ENCODE measurements at regions not wholly inside any gene's neighbourhood (a gene's known extent, or its start where the extent isn't known, plus 50 kb on each side); places are given as distances from the start of the nearest gene placed in this dataset.

- Mint-ChIP-seq H3K4me1 (no peaks in the 10 kb centered on the region), H3K9me3 (peaks cover 2 to 18% (median 9%) of the 10 kb centered on the region in 5 donors), H3K36me3 (no peaks in the 10 kb centered on the region), H3K4me3 (no peak overlapping the region), H3K27ac (no peak overlapping the region), H3K27me3 (no peaks in the 10 kb centered on the region)
- Histone ChIP-seq H3K27ac (ENCODE audit: low read depth, low read length) (no peak overlapping the region), H3K4me1 (ENCODE audit: insufficient read depth, low read length) (no peaks in the 10 kb centered on the region), H3K9me3 (ENCODE audit: low read length) (no peaks in the 10 kb centered on the region), H3K36me3 (ENCODE audit: insufficient read depth, low read length) (no peaks in the 10 kb centered on the region), H3K4me3 (ENCODE audit: low read length) (no peak overlapping the region), H3K27me3 (ENCODE audit: insufficient read depth, low read length, poor library complexity, severe bottlenecking) (no peaks in the 10 kb centered on the region)
- CTCF ChIA-PET: no interaction called here
- POLR2A ChIA-PET: no interaction called here
- no peak for DNase-seq
Measured at GRCh38 chr4:188197566-188197965, 58.3 kb downstream of the TRIML1 start.

- Mint-ChIP-seq H3K27me3 (no peaks in the 10 kb centered on the region), H3K9me3 (peaks cover 0 to 18% (median 9%) of the 10 kb centered on the region in 5 donors), H3K36me3 (no peaks in the 10 kb centered on the region), H3K4me3 (no peak overlapping the region), H3K27ac (no peak overlapping the region), H3K4me1 (no peaks in the 10 kb centered on the region)
- Histone ChIP-seq H3K4me3 (ENCODE audit: low read length) (no peak overlapping the region), H3K4me1 (ENCODE audit: insufficient read depth, low read length) (no peaks in the 10 kb centered on the region), H3K27ac (ENCODE audit: low read depth, low read length) (no peak overlapping the region), H3K9me3 (ENCODE audit: low read length) (no peaks in the 10 kb centered on the region), H3K27me3 (ENCODE audit: insufficient read depth, low read length, poor library complexity, severe bottlenecking) (no peaks in the 10 kb centered on the region), H3K36me3 (ENCODE audit: insufficient read depth, low read length) (no peaks in the 10 kb centered on the region)
- POLR2A ChIA-PET: no interaction called here
- DNase-seq: no peak
- CTCF ChIA-PET: no interaction called here
Measured at GRCh38 chr4:188198982-188199792, 59.9 kb downstream of the TRIML1 start.

GRCh38 chr4:188201851-188202250, 62.6 kb downstream of the TRIML1 start:
- no peak for DNase-seq
- H3K36me3 ChIP-seq (ENCODE audit: insufficient read depth, low read length): no peaks in the 10 kb centered on the region
- H3K4me3 ChIP-seq (ENCODE audit: low read length): no peak overlapping the region
- no peaks in the 10 kb centered on the region for H3K4me1 Mint-ChIP-seq
- no peaks in the 10 kb centered on the region for H3K4me1 ChIP-seq (ENCODE audit: insufficient read depth, low read length)
- ChIA-PET CTCF (no interaction called here), POLR2A (no interaction called here)
- H3K27me3 ChIP-seq (ENCODE audit: insufficient read depth, low read length, poor library complexity, severe bottlenecking): no peaks in the 10 kb centered on the region
- no peak overlapping the region for H3K27ac Mint-ChIP-seq
- peaks cover 4 to 21% (median 9%) of the 10 kb centered on the region in 5 donors for H3K9me3 Mint-ChIP-seq
- H3K27me3 Mint-ChIP-seq: no peaks in the 10 kb centered on the region
- H3K4me3 Mint-ChIP-seq: no peak overlapping the region
- no peaks in the 10 kb centered on the region for H3K36me3 Mint-ChIP-seq
- no peaks in the 10 kb centered on the region for H3K9me3 ChIP-seq (ENCODE audit: low read length)
- no peak overlapping the region for H3K27ac ChIP-seq (ENCODE audit: low read depth, low read length)

- DNase-seq: no peak
- no peaks in the 10 kb centered on the region for H3K36me3 ChIP-seq (ENCODE audit: insufficient read depth, low read length)
- H3K4me1 ChIP-seq (ENCODE audit: insufficient read depth, low read length): no peaks in the 10 kb centered on the region
- no peak overlapping the region for H3K27ac ChIP-seq (ENCODE audit: low read depth, low read length)
- peaks cover under 1 to 9% (median 6%) of the 10 kb centered on the region in 5 donors for H3K9me3 Mint-ChIP-seq
- no peak overlapping the region for H3K4me3 Mint-ChIP-seq
- no peaks in the 10 kb centered on the region for H3K27me3 Mint-ChIP-seq
- POLR2A ChIA-PET: no interaction called here
- no peak overlapping the region for H3K27ac Mint-ChIP-seq
- no peaks in the 10 kb centered on the region for H3K4me1 Mint-ChIP-seq
- H3K9me3 ChIP-seq (ENCODE audit: low read length): no peaks in the 10 kb centered on the region
- H3K4me3 ChIP-seq (ENCODE audit: low read length): no peak overlapping the region
- H3K36me3 Mint-ChIP-seq: no peaks in the 10 kb centered on the region
- CTCF ChIA-PET: no interaction called here
- no peaks in the 10 kb centered on the region for H3K27me3 ChIP-seq (ENCODE audit: insufficient read depth, low read length, poor library complexity, severe bottlenecking)
Measured at GRCh38 chr4:188206783-188207182, 67.5 kb downstream of the TRIML1 start.

GRCh38 chr4:188214861-188215260, 75.6 kb downstream of the TRIML1 start:
- Histone ChIP-seq H3K27ac (ENCODE audit: low read depth, low read length) (no peak overlapping the region), H3K36me3 (ENCODE audit: insufficient read depth, low read length) (no peaks in the 10 kb centered on the region)
- no peaks in the 10 kb centered on the region for H3K36me3 Mint-ChIP-seq

GRCh38 chr4:188218392-188218791, 79.2 kb downstream of the TRIML1 start:
- Mint-ChIP-seq H3K4me3 (no peak overlapping the region), H3K36me3 (no peaks in the 10 kb centered on the region), H3K27me3 (no peaks in the 10 kb centered on the region), H3K27ac (no peak overlapping the region), H3K4me1 (no peaks in the 10 kb centered on the region), H3K9me3 (peaks cover 2 to 11% (median 7%) of the 10 kb centered on the region in 5 donors)
- no peak overlapping the region for H3K4me3 ChIP-seq (ENCODE audit: low read length)
- H3K9me3 ChIP-seq (ENCODE audit: low read length): no peaks in the 10 kb centered on the region
- H3K4me1 ChIP-seq (ENCODE audit: insufficient read depth, low read length): no peaks in the 10 kb centered on the region
- ChIA-PET POLR2A (no interaction called here), CTCF (no interaction called here)
- no peak for DNase-seq
- H3K36me3 ChIP-seq (ENCODE audit: insufficient read depth, low read length): no peaks in the 10 kb centered on the region
- no peak overlapping the region for H3K27ac ChIP-seq (ENCODE audit: low read depth, low read length)
- H3K27me3 ChIP-seq (ENCODE audit: insufficient read depth, low read length, poor library complexity, severe bottlenecking): no peaks in the 10 kb centered on the region

More at GRCh38 chr4:188214861-188215260, 75.6 kb downstream of the TRIML1 start:
- H3K27ac Mint-ChIP-seq: no peak overlapping the region
- CTCF ChIA-PET: no interaction called here
- no peaks in the 10 kb centered on the region for H3K27me3 Mint-ChIP-seq
- no peaks in the 10 kb centered on the region for H3K4me1 Mint-ChIP-seq
- H3K4me3 Mint-ChIP-seq: no peak overlapping the region
- no peaks in the 10 kb centered on the region for H3K4me1 ChIP-seq (ENCODE audit: insufficient read depth, low read length)
- POLR2A ChIA-PET: no interaction called here
- DNase-seq: no peak
- no peak overlapping the region for H3K4me3 ChIP-seq (ENCODE audit: low read length)
- peaks cover 0 to 10% (median 6%) of the 10 kb centered on the region in 5 donors for H3K9me3 Mint-ChIP-seq
- H3K9me3 ChIP-seq (ENCODE audit: low read length): no peaks in the 10 kb centered on the region
- no peaks in the 10 kb centered on the region for H3K27me3 ChIP-seq (ENCODE audit: insufficient read depth, low read length, poor library complexity, severe bottlenecking)

- Mint-ChIP-seq H3K4me3 (no peak overlapping the region), H3K9me3 (peaks cover 0 to 8% (median 7%) of the 10 kb centered on the region in 5 donors), H3K27me3 (no peaks in the 10 kb centered on the region), H3K4me1 (no peaks in the 10 kb centered on the region), H3K27ac (no peak overlapping the region), H3K36me3 (no peaks in the 10 kb centered on the region)
- no peaks in the 10 kb centered on the region for H3K27me3 ChIP-seq (ENCODE audit: insufficient read depth, low read length, poor library complexity, severe bottlenecking)
- H3K27ac ChIP-seq (ENCODE audit: low read depth, low read length): no peak overlapping the region
- no peak overlapping the region for H3K4me3 ChIP-seq (ENCODE audit: low read length)
- no peaks in the 10 kb centered on the region for H3K9me3 ChIP-seq (ENCODE audit: low read length)
- ChIA-PET POLR2A (no interaction called here), CTCF (no interaction called here)
- no peaks in the 10 kb centered on the region for H3K4me1 ChIP-seq (ENCODE audit: insufficient read depth, low read length)
- DNase-seq: no peak
- H3K36me3 ChIP-seq (ENCODE audit: insufficient read depth, low read length): no peaks in the 10 kb centered on the region
Measured at GRCh38 chr4:188220006-188220405, 80.8 kb downstream of the TRIML1 start.

- H3K4me1 ChIP-seq (ENCODE audit: insufficient read depth, low read length): no peaks in the 10 kb centered on the region
- H3K4me3 Mint-ChIP-seq: no peak overlapping the region
- H3K27me3 Mint-ChIP-seq: no peaks in the 10 kb centered on the region
- H3K36me3 ChIP-seq (ENCODE audit: insufficient read depth, low read length): no peaks in the 10 kb centered on the region
- H3K4me1 Mint-ChIP-seq: no peaks in the 10 kb centered on the region
- ChIA-PET CTCF (no interaction called here), POLR2A (no interaction called here)
- H3K27me3 ChIP-seq (ENCODE audit: insufficient read depth, low read length, poor library complexity, severe bottlenecking): no peaks in the 10 kb centered on the region
- H3K9me3 ChIP-seq (ENCODE audit: low read length): no peaks in the 10 kb centered on the region
- H3K27ac ChIP-seq (ENCODE audit: low read depth, low read length): no peak overlapping the region
- H3K4me3 ChIP-seq (ENCODE audit: low read length): no peak overlapping the region
- no peak overlapping the region for H3K27ac Mint-ChIP-seq
- H3K36me3 Mint-ChIP-seq: no peaks in the 10 kb centered on the region
- peaks cover 5 to 12% (median 8%) of the 10 kb centered on the region in 5 donors for H3K9me3 Mint-ChIP-seq
- no peak for DNase-seq
Measured at GRCh38 chr4:188221090-188221489, 81.8 kb downstream of the TRIML1 start.

Measured in CD8-positive, alpha-beta memory T cell (primary cell).